Renal cortical epithelial cell (primary cell): ENCODE measurements at regions not wholly inside any gene's neighbourhood (a gene's known extent, or its start where the extent isn't known, plus 50 kb on each side); places are given as distances from the start of the nearest gene placed in this dataset.

Experiments
- DNase-seq: peaks from one replicate; pipeline ENCODE4 v3.0.0-alpha.2; 2011; ENCODE audit warnings: low read depth

GRCh38 chr5:164376843-164377242 lies 871.4 kb downstream of the MAT2B start:
- DNase-seq = no peak

GRCh38 chr5:164377746-164378145 lies 872.3 kb downstream of the MAT2B start:
- peak; percentile 2 for DNase-seq

- DNase-seq = no peak
Measured at GRCh38 chr5:164383662-164384061, 878.2 kb downstream of the MAT2B start.

GRCh38 chr5:164392531-164392930 lies 887.1 kb downstream of the MAT2B start:
- DNase-seq = no peak

- no peak for DNase-seq
Measured at GRCh38 chr5:164394686-164395194, 889.3 kb downstream of the MAT2B start.

- DNase-seq = no peak
Measured at GRCh38 chr5:164412531-164412930, 907.1 kb downstream of the MAT2B start.

GRCh38 chr5:164420161-164420560 lies 914.7 kb downstream of the MAT2B start:
- DNase-seq = no peak

- DNase-seq = peak; percentile 2
Measured at GRCh38 chr5:164422400-164422799, 917.0 kb downstream of the MAT2B start.

GRCh38 chr5:164431634-164432304 lies 926.4 kb downstream of the MAT2B start:
- DNase-seq = peak; percentile 1

GRCh38 chr5:164433106-164433870 lies 927.9 kb downstream of the MAT2B start:
- DNase-seq = peak; percentile 7

- no peak for DNase-seq
Measured at GRCh38 chr5:164435576-164435975, 930.2 kb downstream of the MAT2B start.

GRCh38 chr5:164439799-164440198 lies 934.4 kb downstream of the MAT2B start:
- DNase-seq = no peak

- no peak for DNase-seq
Measured at GRCh38 chr5:164449460-164449859, 944.0 kb downstream of the MAT2B start.

- DNase-seq = no peak
Measured at GRCh38 chr5:164466033-164466432, 960.6 kb downstream of the MAT2B start.

- no peak for DNase-seq
Measured at GRCh38 chr5:164470312-164470711, 964.9 kb downstream of the MAT2B start.

GRCh38 chr5:164472165-164472564 lies 966.7 kb downstream of the MAT2B start:
- no peak for DNase-seq

- DNase-seq = peak; percentile 34
Measured at GRCh38 chr5:164475339-164475977, 970.0 kb downstream of the MAT2B start.

GRCh38 chr5:164481270-164481669 lies 975.9 kb downstream of the MAT2B start:
- DNase-seq = no peak

GRCh38 chr5:164482351-164482750 lies 976.9 kb downstream of the MAT2B start:
- DNase-seq = no peak

- no peak for DNase-seq
Measured at GRCh38 chr5:164484948-164485347, 979.5 kb downstream of the MAT2B start.

- DNase-seq = no peak
Measured at GRCh38 chr5:164487939-164488338, 982.5 kb downstream of the MAT2B start.

- no peak for DNase-seq
Measured at GRCh38 chr5:164497311-164498064, 992.1 kb downstream of the MAT2B start.
